ENCODE measurements at regions not wholly inside any gene's neighbourhood (a gene's known extent, or its start where the extent isn't known, plus 50 kb on each side); places are given as distances from the start of the nearest gene placed in this dataset.
"Not testable (repeated sequence)": the region's sequence is repeated elsewhere in the genome, so short reads cannot be mapped to it uniquely, and the experiment has no call there.

GRCh38 chr5:162272417-162272816, 204.8 kb downstream of the GABRG2 start:
- Histone ChIP-seq H3K27me3 (no peaks in the 10 kb centered on the region), H3K36me3 (replicated peaks in 1 of 2) (no peaks in the 10 kb centered on the region), H3K9me3 (replicated peaks in 1 of 3) (no peaks in the 10 kb centered on the region), H3K4me3 (no peak overlapping the region), H3K4me1 (replicated peaks in 1 of 2) (no peaks in the 10 kb centered on the region), H3K27ac (no peak overlapping the region)
- no peak for DNase-seq
- 63 to 80% (median 76%) methylated on average over 1 of the region's 1 CpG for WGBS, 4 donors
- intact Hi-C loops (cut with DNase I): no loop called here
- TF ChIP-seq POLR2A (IDR thresholded peaks at IDR 0.05) (no peak), CTCF (IDR thresholded peaks at IDR 0.05) (no peak)

GRCh38 chr5:162274679-162275078, 207.1 kb downstream of the GABRG2 start:
- no peak for TF ChIP-seq POLR2A (IDR thresholded peaks at IDR 0.05)
- TF ChIP-seq CTCF (IDR thresholded peaks at IDR 0.05): no peak
- no peaks in the 10 kb centered on the region for H3K36me3 ChIP-seq (replicated peaks in 1 of 2)
- no peaks in the 10 kb centered on the region for H3K27me3 ChIP-seq
- intact Hi-C loops (cut with DNase I): no loop called here
- no peaks in the 10 kb centered on the region for H3K4me1 ChIP-seq (replicated peaks in 1 of 2)
- H3K27ac ChIP-seq: no peak overlapping the region
- H3K9me3 ChIP-seq (replicated peaks in 1 of 3): no peaks in the 10 kb centered on the region
- no peak overlapping the region for H3K4me3 ChIP-seq
- DNase-seq: no peak

GRCh38 chr5:162275387-162275786, 207.8 kb downstream of the GABRG2 start:
- H3K4me1 ChIP-seq (replicated peaks in 1 of 2); H3K4me3 ChIP-seq; H3K36me3 ChIP-seq (replicated peaks in 1 of 2); intact Hi-C loops (cut with DNase I); DNase-seq; H3K27me3 ChIP-seq; H3K27ac ChIP-seq; H3K9me3 ChIP-seq (replicated peaks in 1 of 3): not testable (repeated sequence)
- whole genome bisulfite sequencing, 4 donors: 69 to 80% (median 76%) methylated on average over 3 to 4 of the region's 4 CpGs

- H3K27me3 ChIP-seq: no peaks in the 10 kb centered on the region
- TF ChIP-seq CTCF (IDR thresholded peaks at IDR 0.05): no peak
- TF ChIP-seq POLR2A (IDR thresholded peaks at IDR 0.05): no peak
- DNase-seq: no peak
- WGBS, 4 donors: 57 to 90% (median 77%) methylated on average over 1 of the region's 1 CpG
- H3K9me3 ChIP-seq (replicated peaks in 1 of 3): no peaks in the 10 kb centered on the region
- H3K36me3 ChIP-seq (replicated peaks in 1 of 2): no peaks in the 10 kb centered on the region
- H3K27ac ChIP-seq: no peak overlapping the region
- no peak overlapping the region for H3K4me3 ChIP-seq
- intact Hi-C loops (cut with DNase I): no loop called here
- H3K4me1 ChIP-seq (replicated peaks in 1 of 2): no peaks in the 10 kb centered on the region
Observed at GRCh38 chr5:162282191-162282590, 214.6 kb downstream of the GABRG2 start.

- no peak overlapping the region for H3K4me3 ChIP-seq
- DNase-seq: no peak
- WGBS, 4 donors: 0 to 65% (median 50%) methylated on average over 1 of the region's 1 CpG
- no peaks in the 10 kb centered on the region for H3K36me3 ChIP-seq (replicated peaks in 1 of 2)
- TF ChIP-seq POLR2A (IDR thresholded peaks at IDR 0.05) (no peak), CTCF (IDR thresholded peaks at IDR 0.05) (no peak)
- H3K4me1 ChIP-seq (replicated peaks in 1 of 2): no peaks in the 10 kb centered on the region
- H3K9me3 ChIP-seq (replicated peaks in 1 of 3): no peaks in the 10 kb centered on the region
- H3K27ac ChIP-seq: no peak overlapping the region
- intact Hi-C loops (cut with DNase I): no loop called here
- H3K27me3 ChIP-seq: no peaks in the 10 kb centered on the region
Observed at GRCh38 chr5:162283609-162284008, 216.0 kb downstream of the GABRG2 start.

All from adrenal gland (tissue), 9 donors.